ENCODE measurements at regions not wholly inside any gene's neighbourhood (a gene's known extent, or its start where the extent isn't known, plus 50 kb on each side); places are given as distances from the start of the nearest gene placed in this dataset.

GRCh38 chr2:187214306-187214705 lies 233.7 kb downstream of the CALCRL start:
- Histone ChIP-seq H3K27me3 (ENCODE audit: control insufficient read depth, insufficient read depth, low read length) (no peaks in the 10 kb centered on the region), H3K4me3 (ENCODE audit: low read length in 3 of 3) (no peak overlapping the region), H3K9me3 (ENCODE audit: control insufficient read depth in 2 of 3, insufficient read depth in 1 of 3, low read length in 3 of 3) (peaks cover 0 to 6% (median 3%) of the 10 kb centered on the region in 3 donors), H3K36me3 (ENCODE audit: control insufficient read depth in 2 of 3, insufficient read depth in 3 of 3, low read length in 3 of 3) (no peaks in the 10 kb centered on the region), H3K4me1 (ENCODE audit: control insufficient read depth in 2 of 3, insufficient read depth in 2 of 3, low read depth in 1 of 3, low read length in 3 of 3) (peaks cover 0 to 7% (median 0%) of the 10 kb centered on the region in 3 donors), H3K9ac (ENCODE audit: low read length in 3 of 3) (no peak overlapping the region), H3K27ac (ENCODE audit: low read depth in 2 of 2, low read length in 2 of 2) (no peak overlapping the region)
- intact Hi-C loops (cut with DNase I): no loop called here
- FAIRE-seq (no peak), DNase-seq (no peak)
- TF ChIP-seq CTCF (IDR thresholded peaks at IDR 0.05; ENCODE audit: borderline replicate concordance, extremely low read depth, insufficient read depth): no peak

- DNase-seq: peak in 1 of 5 donors; percentile 12
- TF ChIP-seq CTCF (IDR thresholded peaks at IDR 0.05; ENCODE audit: borderline replicate concordance, extremely low read depth, insufficient read depth): no peak
- Histone ChIP-seq H3K36me3 (ENCODE audit: control insufficient read depth in 2 of 3, insufficient read depth in 3 of 3, low read length in 3 of 3) (no peaks in the 10 kb centered on the region), H3K9ac (ENCODE audit: low read length in 3 of 3) (no peak overlapping the region), H3K4me3 (ENCODE audit: low read length in 3 of 3) (no peak overlapping the region), H3K4me1 (ENCODE audit: control insufficient read depth in 2 of 3, insufficient read depth in 2 of 3, low read depth in 1 of 3, low read length in 3 of 3) (peaks cover 0 to 7% (median 0%) of the 10 kb centered on the region in 3 donors), H3K27ac (ENCODE audit: low read depth in 2 of 2, low read length in 2 of 2) (no peak overlapping the region), H3K9me3 (ENCODE audit: control insufficient read depth in 2 of 3, insufficient read depth in 1 of 3, low read length in 3 of 3) (peaks cover 0 to 6% (median 3%) of the 10 kb centered on the region in 3 donors), H3K27me3 (ENCODE audit: control insufficient read depth, insufficient read depth, low read length) (no peaks in the 10 kb centered on the region)
- intact Hi-C loops (cut with DNase I): no loop called here
- FAIRE-seq: no peak
Measured at GRCh38 chr2:187213798-187214197, 234.3 kb downstream of the CALCRL start.

GRCh38 chr2:187210726-187211125 lies 237.3 kb downstream of the CALCRL start:
- no peaks in the 10 kb centered on the region for H3K27me3 ChIP-seq (ENCODE audit: control insufficient read depth, insufficient read depth, low read length)
- DNase-seq (no peak), FAIRE-seq (no peak)
- peaks cover 0 to 11% (median 0%) of the 10 kb centered on the region in 3 donors for H3K4me1 ChIP-seq (ENCODE audit: control insufficient read depth in 2 of 3, insufficient read depth in 2 of 3, low read depth in 1 of 3, low read length in 3 of 3)
- TF ChIP-seq CTCF (IDR thresholded peaks at IDR 0.05; ENCODE audit: borderline replicate concordance, extremely low read depth, insufficient read depth): no peak
- no peak overlapping the region for H3K27ac ChIP-seq (ENCODE audit: low read depth in 2 of 2, low read length in 2 of 2)
- no peaks in the 10 kb centered on the region for H3K36me3 ChIP-seq (ENCODE audit: control insufficient read depth in 2 of 3, insufficient read depth in 3 of 3, low read length in 3 of 3)
- H3K9me3 ChIP-seq (ENCODE audit: control insufficient read depth in 2 of 3, insufficient read depth in 1 of 3, low read length in 3 of 3): peaks cover 0 to 6% (median 3%) of the 10 kb centered on the region in 3 donors
- H3K4me3 ChIP-seq (ENCODE audit: low read length in 3 of 3): no peak overlapping the region
- no peak overlapping the region for H3K9ac ChIP-seq (ENCODE audit: low read length in 3 of 3)
- intact Hi-C loops (cut with DNase I): no loop called here

- no peak for DNase-seq
- Histone ChIP-seq H3K27me3 (ENCODE audit: control insufficient read depth, insufficient read depth, low read length) (no peaks in the 10 kb centered on the region), H3K9ac (ENCODE audit: low read length in 3 of 3) (no peak overlapping the region), H3K4me1 (ENCODE audit: control insufficient read depth in 2 of 3, insufficient read depth in 2 of 3, low read depth in 1 of 3, low read length in 3 of 3) (peaks cover 0 to 11% (median 0%) of the 10 kb centered on the region in 3 donors), H3K4me3 (ENCODE audit: low read length in 3 of 3) (no peak overlapping the region), H3K27ac (ENCODE audit: low read depth in 2 of 2, low read length in 2 of 2) (no peak overlapping the region), H3K36me3 (ENCODE audit: control insufficient read depth in 2 of 3, insufficient read depth in 3 of 3, low read length in 3 of 3) (no peaks in the 10 kb centered on the region), H3K9me3 (ENCODE audit: control insufficient read depth in 2 of 3, insufficient read depth in 1 of 3, low read length in 3 of 3) (peaks cover 0 to 6% (median 3%) of the 10 kb centered on the region in 3 donors)
- intact Hi-C loops (cut with DNase I): no loop called here
- no peak for TF ChIP-seq CTCF (IDR thresholded peaks at IDR 0.05; ENCODE audit: borderline replicate concordance, extremely low read depth, insufficient read depth)
- no peak for FAIRE-seq
Measured at GRCh38 chr2:187208199-187208785, 239.8 kb downstream of the CALCRL start.

Measured in kidney (tissue), 13 donors.